NCI-H345 treated with DMSO at 0.1 percent for 48 hours (cell line): ENCODE measurements at regions not wholly inside any gene's neighbourhood (a gene's known extent, or its start where the extent isn't known, plus 50 kb on each side); places are given as distances from the start of the nearest gene placed in this dataset.
"Not testable (repeated sequence)": the region's sequence is repeated elsewhere in the genome, so short reads cannot be mapped to it uniquely, and the experiment has no call there.

Experiments
- DNase-seq: peaks from one replicate; lab custom pipeline; 2025; ENCODE audit not compliant: unreplicated experiment; lab: John Stamatoyannopoulos, UW

GRCh38 chr2:236485519-236485918 lies 84.1 kb upstream of the ACKR3 start:
- DNase-seq: no peak

GRCh38 chr2:236489083-236489482 lies 80.5 kb upstream of the ACKR3 start:
- DNase-seq: not testable (repeated sequence)

GRCh38 chr2:236489895-236490404 lies 79.7 kb upstream of the ACKR3 start:
- no peak for DNase-seq

GRCh38 chr2:236496340-236496739 lies 73.3 kb upstream of the ACKR3 start:
- DNase-seq: no peak

- DNase-seq: no peak
These were observed 71.3 kb upstream of the ACKR3 start for GRCh38 chr2:236498369-236498768.

GRCh38 chr2:236499691-236500578 lies 69.7 kb upstream of the ACKR3 start:
- no peak for DNase-seq

GRCh38 chr2:236501026-236501425 lies 68.6 kb upstream of the ACKR3 start:
- no peak for DNase-seq

GRCh38 chr2:236501531-236501930 lies 68.1 kb upstream of the ACKR3 start:
- no peak for DNase-seq

- no peak for DNase-seq
These were observed 66.5 kb upstream of the ACKR3 start for GRCh38 chr2:236503100-236503499.

GRCh38 chr2:236503583-236503982 lies 66.0 kb upstream of the ACKR3 start:
- no peak for DNase-seq

GRCh38 chr2:236505041-236505440 lies 64.6 kb upstream of the ACKR3 start:
- DNase-seq: no peak

- no peak for DNase-seq
These were observed 64.0 kb upstream of the ACKR3 start for GRCh38 chr2:236505648-236506047.

- DNase-seq: no peak
These were observed 62.1 kb upstream of the ACKR3 start for GRCh38 chr2:236507393-236508085.

GRCh38 chr2:236508466-236508865 lies 61.2 kb upstream of the ACKR3 start:
- DNase-seq: no peak

- no peak for DNase-seq
These were observed 59.6 kb upstream of the ACKR3 start for GRCh38 chr2:236510034-236510433.

GRCh38 chr2:236511266-236511665 lies 58.4 kb upstream of the ACKR3 start:
- no peak for DNase-seq

- DNase-seq: no peak
These were observed 57.4 kb upstream of the ACKR3 start for GRCh38 chr2:236512267-236512666.

- no peak for DNase-seq
These were observed 56.7 kb upstream of the ACKR3 start for GRCh38 chr2:236512902-236513435.

GRCh38 chr2:236513956-236514355 lies 55.7 kb upstream of the ACKR3 start:
- DNase-seq: no peak

- DNase-seq: no peak
These were observed 52.9 kb upstream of the ACKR3 start for GRCh38 chr2:236516708-236517107.

GRCh38 chr2:236517251-236518031 lies 52.2 kb upstream of the ACKR3 start:
- no peak for DNase-seq
